Endothelial cell of umbilical vein (primary cell): ENCODE measurements at regions not wholly inside any gene's neighbourhood (a gene's known extent, or its start where the extent isn't known, plus 50 kb on each side); places are given as distances from the start of the nearest gene placed in this dataset.

Experiments used
- BruUV-seq: library from RNA; stranded (reverse); fragments of 400-500 nt; replicated peaks from 2 replicates; lab custom pipeline; 2021; lab: Mats Ljungman, UMichigan
- CTCF ChIA-PET: fragments of 300-600, 350-600 bp; sonication (Branson Sonifier 250); formaldehyde crosslinking; loops from one replicate; lab custom pipeline; 2021; ENCODE audit warnings: antibody characterized with exemption, inconsistent platforms; lab: Charles Lee
- POLR2A ChIA-PET: fragments of 300-600, 350-600 bp; sonication (Branson Sonifier 250); formaldehyde crosslinking; loops from one replicate; lab custom pipeline; 2021; ENCODE audit warnings: antibody characterized with exemption, inconsistent platforms; lab: Charles Lee
- DNase-seq: peaks from one replicate; pipeline ENCODE4 v3.0.0-alpha.2; 2011; ENCODE audit warnings: low read depth, low spot score
- FAIRE-seq: peaks from 2 replicates; lab custom pipeline; 2011; peaks lifted over from hg19 to GRCh38; lab: Jason Lieb, UNC
- H2AFZ ChIP-seq: 2 replicates; pipeline ENCODE4 v1.6.0; 2012; ENCODE audit warnings: low read depth, low read length, control low read depth, inconsistent platforms
- H3K27ac ChIP-seq: 2 replicates; pipeline ENCODE4 v1.5.1; 2011; ENCODE audit warnings: low read depth, mild to moderate bottlenecking, control low read depth, low read length, moderate library complexity; ENCODE audit not compliant: insufficient read depth
- H3K27me3 ChIP-seq, 2 experiments: 2 replicates each; pipeline versions ENCODE4 v1.6.0 to v1.6.1; 2011; ENCODE audit warnings: low read length in 2 of 2, mixed read lengths in 1 of 2; ENCODE audit not compliant: control insufficient read depth in 2 of 2, insufficient read depth in 2 of 2
- H3K36me3 ChIP-seq, 2 experiments: 2 replicates in 1 of 2; 3 replicates in 1 of 2; pipeline ENCODE4 v1.5.1; 2011; ENCODE audit warnings: low read length in 2 of 2, mild to moderate bottlenecking in 1 of 2, moderate library complexity in 1 of 2; ENCODE audit not compliant: control insufficient read depth in 2 of 2, insufficient read depth in 2 of 2; ENCODE audit errors: extremely low read depth in 1 of 2
- H3K4me1 ChIP-seq: 3 replicates; pipeline ENCODE4 v1.5.1; 2011; ENCODE audit warnings: mild to moderate bottlenecking, low read length; ENCODE audit not compliant: control insufficient read depth, insufficient read depth; ENCODE audit errors: extremely low read depth
- H3K4me2 ChIP-seq: 2 replicates; pipeline ENCODE4 v1.6.1; 2011; ENCODE audit warnings: low read length, control low read depth, mixed read lengths; ENCODE audit not compliant: insufficient read depth
- H3K4me3 ChIP-seq, 3 experiments: fragments of 200-600 bp in 1 of 3; sonication (generic), shearing (Covaris generic) in 1 of 3; replicated peaks in 1 of 3; 2 replicates each; pipeline ENCODE4 v1.5.1; 2011 to 2016; ENCODE audit warnings: control low read depth in 3 of 3, low read length in 3 of 3, mild to moderate bottlenecking in 2 of 3, inconsistent platforms in 1 of 3, low read depth in 1 of 3, moderate library complexity in 1 of 3; ENCODE audit not compliant: insufficient read depth in 1 of 3
- H3K79me2 ChIP-seq: 2 replicates; pipeline ENCODE4 v1.6.0; 2012; ENCODE audit warnings: low read length, inconsistent platforms; ENCODE audit not compliant: control insufficient read depth, insufficient read depth
- H3K9ac ChIP-seq: replicated peaks from 2 replicates; pipeline ENCODE3; 2011; ENCODE audit warnings: low read length, control low read depth; ENCODE audit not compliant: insufficient read depth; ENCODE audit errors: extremely low read depth
- H3K9me1 ChIP-seq: replicated peaks from 3 replicates; pipeline ENCODE4 v1.6.0; 2011; ENCODE audit warnings: mild to moderate bottlenecking, low read length; ENCODE audit not compliant: control insufficient read depth, insufficient read depth; ENCODE audit errors: extremely low read depth
- H3K9me3 ChIP-seq: replicated peaks from 2 replicates; pipeline ENCODE4 v1.5.1; 2012; ENCODE audit warnings: low read length, inconsistent platforms; ENCODE audit not compliant: control insufficient read depth, insufficient read depth
- H4K20me1 ChIP-seq: replicated peaks from 2 replicates; pipeline ENCODE3; 2011; ENCODE audit warnings: mild to moderate bottlenecking, low read length; ENCODE audit not compliant: control insufficient read depth, insufficient read depth; ENCODE audit errors: extremely low read depth
- EZH2 ChIP-seq: IDR thresholded peaks from 2 replicates; pipeline ENCODE4 v1.6.1; 2012; ENCODE audit warnings: borderline replicate concordance, low read depth, mild to moderate bottlenecking, moderate library complexity, low read length, inconsistent platforms; ENCODE audit not compliant: severe bottlenecking
- FOS ChIP-seq: IDR thresholded peaks from 2 replicates; pipeline ENCODE4 v1.6.1; 2011; ENCODE audit warnings: mild to moderate bottlenecking, low read length, moderate library complexity, borderline replicate concordance; ENCODE audit not compliant: insufficient read depth
- GATA2 ChIP-seq: IDR thresholded peaks from 2 replicates; pipeline ENCODE4 v1.7.0; 2011; ENCODE audit warnings: low read depth, mild to moderate bottlenecking, moderate library complexity, mixed read lengths, low read length; ENCODE audit not compliant: insufficient read length, insufficient read depth
- JUN ChIP-seq: IDR thresholded peaks from 2 replicates; pipeline ENCODE4 v1.6.1; 2011; ENCODE audit warnings: borderline replicate concordance, low read depth; ENCODE audit not compliant: insufficient read length, insufficient read depth
- POLR2A ChIP-seq: IDR thresholded peaks from 2 replicates; pipeline ENCODE4 v1.6.1; 2012; ENCODE audit warnings: low read depth, mild to moderate bottlenecking, control low read depth, low read length
- POLR2AphosphoS5 ChIP-seq: IDR thresholded peaks from 2 replicates; pipeline ENCODE4 v1.6.1; 2012; ENCODE audit warnings: low read depth, mild to moderate bottlenecking, control low read depth, low read length, moderate library complexity; ENCODE audit not compliant: insufficient read depth
- dilution Hi-C: fragments of 300-500 bp; cut with MboI; formaldehyde crosslinking; loops from one replicate; pipeline ENCODE4 v1.15.0; 2019; ENCODE audit warnings: low sequenced_read_pairs; ENCODE audit not compliant: extremely low pct_ligation_motif_present
- intact Hi-C: fragments of 100-400 bp; cut with micrococcal nuclease; formaldehyde crosslinking; loops from one replicate; pipeline ENCODE4 v1.10.0; 2022
- TF ChIP-seq, protein P1 (sequence below), 2 donors: IDR thresholded peaks; 1 replicate in 1 of 2; 2 replicates in 1 of 2; pipeline ENCODE4 v1.5.1; 2011; ENCODE audit warnings: low read length in 2 of 2, mild to moderate bottlenecking in 2 of 2, moderate library complexity in 2 of 2, control low read depth in 1 of 2, inconsistent platforms in 1 of 2, low read depth in 1 of 2; ENCODE audit not compliant: insufficient read depth in 1 of 2; ENCODE audit errors: extremely low read depth in 1 of 2
- TF ChIP-seq, protein P2 (sequence below): IDR thresholded peaks from 2 replicates; pipeline ENCODE4 v1.6.1; 2011; ENCODE audit not compliant: insufficient read depth, insufficient read length

DNA sequence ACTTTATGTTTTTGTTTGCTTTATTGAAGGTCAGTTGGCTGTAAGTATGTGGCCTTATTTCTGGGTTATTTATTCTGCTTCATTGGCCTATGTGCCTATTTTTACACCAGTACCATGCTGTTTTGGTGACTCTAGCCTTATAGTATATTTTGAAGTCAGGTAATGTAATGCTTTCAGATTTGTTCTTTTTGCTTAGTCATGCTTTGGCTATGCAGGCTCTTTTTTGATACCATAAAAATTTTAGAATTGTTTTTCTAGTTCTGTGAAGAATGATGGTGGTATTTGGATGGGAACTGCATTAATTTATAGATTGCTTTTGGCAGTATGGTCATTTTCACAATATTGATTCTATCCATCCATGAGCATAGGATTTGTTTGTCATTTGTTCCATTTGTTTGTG, 63.5 kb upstream of the TTC14 start:
- FAIRE-seq: no peak

More for the DNA sequence above, 63.5 kb upstream of the TTC14 start:
- intact Hi-C loops (no loop called here), dilution Hi-C loops (no loop called here)
- ChIA-PET POLR2A (no interaction called here), CTCF (no interaction called here)
- Histone ChIP-seq H3K79me2 (no peaks in the 10 kb centered on the region), H2AFZ (no peak overlapping the region), H3K9me3 (no peaks in the 10 kb centered on the region), H3K9me1 (no peaks in the 10 kb centered on the region), H3K4me2 (no peak overlapping the region), H4K20me1 (no peaks in the 10 kb centered on the region), H3K27me3 (no peaks in the 10 kb centered on the region), H3K4me3 (no peak overlapping the region), H3K4me1 (no peaks in the 10 kb centered on the region), H3K36me3 (no peaks in the 10 kb centered on the region), H3K9ac (no peak overlapping the region), H3K27ac (no peak overlapping the region)
- TF ChIP-seq GATA2: no peak
- no peak for TF ChIP-seq JUN
- TF ChIP-seq, protein P1, sequence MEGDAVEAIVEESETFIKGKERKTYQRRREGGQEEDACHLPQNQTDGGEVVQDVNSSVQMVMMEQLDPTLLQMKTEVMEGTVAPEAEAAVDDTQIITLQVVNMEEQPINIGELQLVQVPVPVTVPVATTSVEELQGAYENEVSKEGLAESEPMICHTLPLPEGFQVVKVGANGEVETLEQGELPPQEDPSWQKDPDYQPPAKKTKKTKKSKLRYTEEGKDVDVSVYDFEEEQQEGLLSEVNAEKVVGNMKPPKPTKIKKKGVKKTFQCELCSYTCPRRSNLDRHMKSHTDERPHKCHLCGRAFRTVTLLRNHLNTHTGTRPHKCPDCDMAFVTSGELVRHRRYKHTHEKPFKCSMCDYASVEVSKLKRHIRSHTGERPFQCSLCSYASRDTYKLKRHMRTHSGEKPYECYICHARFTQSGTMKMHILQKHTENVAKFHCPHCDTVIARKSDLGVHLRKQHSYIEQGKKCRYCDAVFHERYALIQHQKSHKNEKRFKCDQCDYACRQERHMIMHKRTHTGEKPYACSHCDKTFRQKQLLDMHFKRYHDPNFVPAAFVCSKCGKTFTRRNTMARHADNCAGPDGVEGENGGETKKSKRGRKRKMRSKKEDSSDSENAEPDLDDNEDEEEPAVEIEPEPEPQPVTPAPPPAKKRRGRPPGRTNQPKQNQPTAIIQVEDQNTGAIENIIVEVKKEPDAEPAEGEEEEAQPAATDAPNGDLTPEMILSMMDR (IDR thresholded peaks at IDR 0.05; ENCODE audit: extremely low read depth in 1 of 2, insufficient read depth in 1 of 2, low read depth in 1 of 2, low read length in 2 of 2): no peak
- no peak for TF ChIP-seq EZH2
- no peak for TF ChIP-seq POLR2A
- TF ChIP-seq, protein P2, sequence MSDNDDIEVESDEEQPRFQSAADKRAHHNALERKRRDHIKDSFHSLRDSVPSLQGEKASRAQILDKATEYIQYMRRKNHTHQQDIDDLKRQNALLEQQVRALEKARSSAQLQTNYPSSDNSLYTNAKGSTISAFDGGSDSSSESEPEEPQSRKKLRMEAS: no peak
- no peak for TF ChIP-seq POLR2AphosphoS5
- TF ChIP-seq FOS: no peak
- no TSS peak for BruUV-seq
- no peak for DNase-seq
